IMR-90 (cell line): ENCODE measurements at regions not wholly inside any gene's neighbourhood (a gene's known extent, or its start where the extent isn't known, plus 50 kb on each side); places are given as distances from the start of the nearest gene placed in this dataset.

Source experiments
- CTCF ChIP-seq: conservative IDR thresholded peaks from 2 replicates; pipeline ENCODE4 v1.5.1; 2012; ENCODE audit warnings: mild to moderate bottlenecking, low read depth, low read length, improper control_type of control experiment
- MAZ ChIP-seq: IDR thresholded peaks from 2 replicates; pipeline ENCODE4 v1.6.1; 2012; ENCODE audit warnings: low read depth, mild to moderate bottlenecking, low read length, improper control_type of control experiment, moderate library complexity, borderline replicate concordance
- POLR2A ChIP-seq: IDR thresholded peaks from 2 replicates; pipeline ENCODE4 v1.6.1; 2012; ENCODE audit warnings: mild to moderate bottlenecking, low read depth, low read length
- RFX5 ChIP-seq: IDR thresholded peaks from 2 replicates; pipeline ENCODE4 v1.8.0; 2012; ENCODE audit warnings: low read depth, mild to moderate bottlenecking, low read length, moderate library complexity

- TF ChIP-seq MAZ, result no peak
- no peak for TF ChIP-seq CTCF
- TF ChIP-seq RFX5, result no peak
- no peak for TF ChIP-seq POLR2A
Measured at GRCh38 chr1:219466766-219467165, 146.1 kb downstream of the ZC3H11B start.
